Activated CD4-positive, alpha-beta T cell treated with anti-CD3 and anti-CD28 coated beads, Interleukin-2, Interleukin-6, amounts not matched to agents 100 ng/mL and 50 ng/mL, durations not matched to agents 16 hours and 8 hours (primary cell): ENCODE measurements at regions not wholly inside any gene's neighbourhood (a gene's known extent, or its start where the extent isn't known, plus 50 kb on each side); places are given as distances from the start of the nearest gene placed in this dataset.
"Not testable (repeated sequence)": the region's sequence is repeated elsewhere in the genome, so short reads cannot be mapped to it uniquely, and the experiment has no call there.

Experiments used
- DNase-seq: peaks from one replicate; pipeline ENCODE4 v3.0.0-alpha.2; 2020

DNA sequence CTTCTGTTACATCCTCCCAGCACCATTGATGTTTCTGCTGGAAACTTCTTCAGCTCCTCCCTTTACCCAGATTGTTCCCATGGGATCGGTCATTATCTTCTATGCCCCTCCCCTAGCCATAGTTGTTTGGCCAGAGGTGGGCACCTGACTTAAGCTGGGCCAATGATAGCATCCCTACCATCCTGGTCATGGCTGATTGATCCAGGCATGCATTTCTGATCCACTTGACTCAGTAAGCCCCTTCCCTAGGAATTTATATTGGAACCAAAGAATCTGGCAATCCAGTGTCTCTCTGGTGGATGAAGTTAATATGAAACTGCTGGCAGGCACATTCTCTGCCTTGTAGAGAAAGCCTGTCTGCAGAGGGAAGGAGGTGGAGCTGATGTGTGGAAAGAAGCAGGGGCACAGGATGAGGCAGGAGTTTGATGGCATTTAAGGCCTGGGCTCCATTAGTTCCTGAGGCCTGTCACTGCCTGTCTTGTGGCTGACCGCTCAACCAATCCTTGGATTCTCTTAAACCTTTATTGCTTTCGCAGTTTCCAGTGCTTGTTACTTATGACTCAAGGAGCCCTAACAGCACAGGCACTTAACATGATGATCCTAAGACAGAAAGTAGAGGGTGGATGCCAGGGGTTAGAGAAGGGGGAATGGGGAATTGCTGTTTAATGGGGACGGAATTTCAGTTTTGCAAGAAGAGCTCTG, 152.4 kb downstream of the ABCC12 start:
- DNase-seq = no peak

DNA sequence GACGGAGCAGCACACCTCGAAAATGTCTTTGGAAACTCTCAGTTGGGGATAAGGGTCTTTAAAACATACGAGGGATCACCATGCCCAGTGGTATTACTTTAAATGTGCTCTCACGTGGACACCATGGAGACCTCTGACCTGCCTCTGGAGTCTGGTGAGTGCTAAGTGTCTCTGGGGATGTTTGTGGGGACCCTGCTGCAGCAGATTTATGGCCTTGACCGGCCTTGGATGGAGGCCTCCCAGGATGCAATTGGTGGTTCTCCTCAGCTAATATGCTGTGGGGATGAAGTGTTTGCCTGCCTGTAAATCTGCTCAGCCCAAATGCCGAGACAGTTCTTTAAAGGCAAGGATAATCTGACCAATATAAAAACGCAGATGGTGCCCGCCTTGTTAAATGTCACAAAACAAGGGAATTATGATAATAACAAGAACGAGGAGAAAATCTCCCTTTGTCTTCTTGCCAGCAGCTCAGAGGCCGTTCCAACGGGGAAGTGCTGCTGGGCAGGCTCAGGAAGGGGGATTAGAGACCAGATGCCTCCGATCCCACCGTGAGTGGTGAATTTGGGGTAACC, 154.4 kb downstream of the ABCC12 start:
- no peak for DNase-seq

DNA sequence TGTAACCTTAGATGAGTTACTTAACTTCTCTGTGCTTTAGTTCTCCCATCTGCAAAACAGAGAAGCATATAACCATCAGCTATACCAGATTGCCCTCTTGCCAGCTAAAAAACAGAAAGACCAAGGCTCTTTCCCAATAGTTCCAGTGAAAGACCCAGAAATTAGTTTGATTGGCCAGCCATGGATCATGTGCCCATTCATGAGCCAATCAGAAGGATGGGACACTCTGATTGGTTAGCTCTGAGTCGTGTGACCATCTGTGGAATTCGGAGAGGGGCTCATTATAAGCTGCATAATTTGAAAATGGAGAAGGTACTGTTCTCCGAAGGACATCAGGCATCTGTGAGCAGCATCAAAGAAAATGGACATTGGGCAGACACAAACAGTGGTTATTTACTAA, 155.2 kb downstream of the ABCC12 start:
- no peak for DNase-seq

DNA sequence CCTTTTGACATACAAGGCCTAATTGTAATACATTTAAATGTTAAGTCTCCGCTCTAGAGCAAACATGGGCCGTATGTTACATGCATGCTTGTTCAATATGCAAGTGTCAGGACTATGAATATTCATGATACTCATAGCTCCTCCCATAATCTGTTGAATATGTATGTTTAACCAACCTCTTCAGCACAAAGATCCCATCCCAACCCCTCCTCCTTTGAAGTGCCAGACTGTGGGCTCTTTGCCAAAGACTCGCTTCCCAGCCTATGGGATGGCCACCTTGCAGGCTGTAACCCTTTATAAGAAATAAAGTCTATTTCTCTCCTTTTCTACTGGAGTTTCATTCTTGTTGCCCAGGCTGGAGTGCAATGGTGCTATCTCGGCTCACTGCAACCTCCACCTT, 156.2 kb downstream of the ABCC12 start:
- no peak for DNase-seq

DNA sequence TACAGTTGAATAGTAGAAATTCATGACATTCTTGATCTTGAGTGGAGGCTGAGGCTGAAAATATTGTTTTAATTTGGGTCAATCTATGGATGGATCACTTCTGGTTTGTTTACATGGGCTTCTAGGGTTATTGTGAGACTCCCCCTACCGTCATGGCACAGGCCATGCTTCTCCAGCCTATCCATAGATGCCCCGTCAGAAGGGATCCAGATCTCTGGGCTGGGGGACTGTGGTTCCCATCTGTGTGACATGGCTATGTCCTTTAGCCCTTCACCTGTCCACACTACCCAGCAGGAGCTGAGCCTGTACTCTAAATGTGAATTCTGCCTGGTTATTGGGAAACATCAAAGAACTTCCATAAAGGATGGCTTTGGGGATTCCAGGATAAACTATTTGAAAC, 160.4 kb downstream of the ABCC12 start:
- DNase-seq = no peak

DNA sequence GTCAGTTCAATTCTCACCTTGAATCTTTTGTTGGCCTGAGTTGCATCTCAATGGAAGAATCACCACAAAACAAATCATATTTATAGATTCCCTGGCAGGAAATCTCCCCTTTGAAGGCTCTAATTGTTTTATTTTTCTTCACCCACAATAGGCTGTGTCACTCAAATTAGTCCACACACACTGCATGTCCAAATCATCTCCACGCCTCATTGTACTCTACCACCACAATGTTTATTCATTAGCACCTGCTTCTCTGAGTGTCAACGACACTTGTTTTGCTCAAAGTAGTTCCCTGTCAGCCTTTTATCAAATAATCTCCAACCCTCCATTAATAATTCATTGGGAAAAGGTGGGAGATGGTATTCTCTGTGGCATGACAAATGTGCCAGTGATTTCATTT, 164.3 kb downstream of the ABCC12 start:
- no peak for DNase-seq

DNA sequence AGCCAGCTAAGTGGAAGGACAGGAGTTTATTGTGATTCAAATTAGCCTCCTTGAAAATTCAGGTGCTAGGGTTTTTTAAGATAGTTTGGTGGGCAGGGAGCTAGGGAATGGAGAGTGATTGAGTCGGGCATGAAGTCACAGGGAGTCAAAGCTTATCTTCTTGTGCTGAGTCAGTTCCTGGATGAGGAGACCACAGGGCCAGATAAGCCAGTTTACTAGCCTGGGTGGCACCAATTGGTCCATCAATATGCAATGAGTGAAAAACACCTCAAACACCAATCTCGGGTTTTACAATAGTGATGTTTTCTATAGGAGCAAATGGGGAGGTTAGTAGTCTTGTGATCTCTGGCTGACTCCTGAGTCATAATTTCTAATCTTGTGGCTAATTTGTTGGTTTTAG, 165.1 kb downstream of the ABCC12 start:
- DNase-seq = no peak

DNA sequence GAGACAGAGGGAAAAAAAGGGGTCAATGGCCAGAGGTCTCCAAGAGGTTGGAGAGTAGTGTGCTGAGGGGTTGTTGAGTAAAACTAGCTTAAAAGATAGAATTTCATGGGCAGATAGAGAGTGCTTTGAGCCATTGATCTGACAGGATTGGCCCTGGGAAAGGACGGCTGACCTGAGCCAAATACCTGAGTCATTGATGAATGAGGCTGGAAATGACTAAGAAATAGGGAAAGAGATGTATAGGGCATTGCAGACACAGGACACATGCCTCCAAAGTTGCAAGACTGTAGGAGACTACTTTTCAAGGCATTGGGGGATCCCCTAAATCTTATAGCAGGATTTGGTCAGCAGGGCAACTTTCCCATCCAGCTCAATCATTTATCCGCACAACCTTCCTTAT, 168.7 kb downstream of the ABCC12 start:
- DNase-seq = no peak

DNA sequence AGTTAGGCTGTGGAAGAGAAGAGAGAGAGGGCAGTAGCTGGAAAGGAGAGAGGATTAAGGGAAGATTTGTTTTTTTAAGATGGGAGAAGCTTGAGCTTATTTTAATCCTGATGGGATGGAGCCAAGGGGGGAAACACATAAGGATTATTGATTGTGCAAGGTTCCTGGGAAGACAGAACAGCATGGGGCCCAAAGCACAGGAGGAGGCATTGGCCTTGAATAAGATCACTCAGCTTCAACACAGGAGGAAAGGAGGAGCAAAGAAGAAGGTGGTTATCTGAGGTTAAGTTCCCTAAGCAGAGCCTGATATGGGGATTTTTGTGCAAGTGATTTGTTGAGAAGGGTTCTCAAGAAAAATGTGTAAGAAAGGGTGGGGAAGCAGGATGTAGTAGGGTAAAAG, 169.8 kb downstream of the ABCC12 start:
- DNase-seq = no peak

DNA sequence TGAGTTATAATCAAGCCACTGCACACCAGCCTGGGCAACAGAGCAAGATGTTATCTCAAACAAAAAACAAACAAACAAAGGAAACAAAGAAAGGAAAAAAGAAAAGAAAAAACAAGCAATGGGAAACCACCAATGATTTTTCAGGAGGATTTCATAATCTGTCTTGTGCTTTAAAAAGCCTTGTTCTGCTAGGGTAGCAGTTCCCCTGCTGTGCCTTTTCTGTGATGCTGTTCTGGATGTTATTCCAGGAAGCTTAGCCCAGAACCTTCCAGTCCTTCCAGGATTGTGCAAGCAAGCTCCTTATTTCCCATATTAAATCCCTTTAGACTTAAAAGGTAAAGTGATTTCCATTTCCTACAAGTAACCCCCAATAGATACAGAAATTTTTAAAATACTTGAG, 171.1 kb downstream of the ABCC12 start:
- no peak for DNase-seq

DNA sequence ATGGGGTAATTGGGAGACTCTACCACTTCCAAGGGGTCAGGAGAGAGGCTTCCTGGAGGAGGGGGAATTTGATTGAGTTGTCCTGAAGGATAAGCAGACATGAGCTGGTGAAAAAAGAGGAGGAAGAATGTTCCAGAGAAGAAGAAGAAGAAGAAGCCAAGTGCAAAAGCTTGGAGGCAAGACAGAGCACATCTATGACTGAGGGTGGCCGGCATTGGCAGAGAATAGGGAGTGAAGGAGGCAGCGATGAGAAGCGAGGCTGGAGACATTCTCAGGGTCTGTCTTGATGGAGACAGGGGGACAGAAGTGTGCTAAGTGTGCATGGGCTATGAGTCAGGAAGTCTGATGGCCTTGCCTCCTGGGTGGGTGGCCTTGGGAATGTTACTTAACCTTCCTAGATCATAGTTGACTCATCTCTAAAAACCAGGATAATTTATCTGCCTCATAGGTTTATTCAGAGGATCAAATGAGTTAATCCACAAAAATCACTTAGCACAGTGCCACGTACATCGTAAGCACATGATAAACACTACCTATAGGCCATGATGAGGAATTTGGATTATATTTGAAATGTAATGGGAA, 171.7 kb downstream of the ABCC12 start:
- DNase-seq = no peak

DNA sequence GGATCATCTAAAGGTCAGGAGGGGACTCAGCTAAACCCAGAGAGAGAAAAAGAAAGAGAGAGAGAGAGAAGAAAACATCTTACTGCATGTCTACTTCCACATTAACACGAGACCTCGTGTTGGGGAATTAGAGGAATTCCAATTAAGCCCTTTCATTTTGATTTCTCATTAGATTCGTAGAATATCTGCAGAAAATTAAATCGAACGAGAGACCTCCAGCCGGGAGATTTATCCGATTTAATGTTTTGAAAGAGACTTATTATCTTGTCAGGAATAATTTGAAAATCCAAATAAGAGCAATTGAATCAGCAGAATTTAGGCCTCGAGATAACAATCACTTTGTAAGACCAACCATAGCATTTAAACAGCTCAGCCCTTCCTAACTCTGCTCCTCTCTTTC, 175.6 kb downstream of the ABCC12 start:
- no peak for DNase-seq

DNA sequence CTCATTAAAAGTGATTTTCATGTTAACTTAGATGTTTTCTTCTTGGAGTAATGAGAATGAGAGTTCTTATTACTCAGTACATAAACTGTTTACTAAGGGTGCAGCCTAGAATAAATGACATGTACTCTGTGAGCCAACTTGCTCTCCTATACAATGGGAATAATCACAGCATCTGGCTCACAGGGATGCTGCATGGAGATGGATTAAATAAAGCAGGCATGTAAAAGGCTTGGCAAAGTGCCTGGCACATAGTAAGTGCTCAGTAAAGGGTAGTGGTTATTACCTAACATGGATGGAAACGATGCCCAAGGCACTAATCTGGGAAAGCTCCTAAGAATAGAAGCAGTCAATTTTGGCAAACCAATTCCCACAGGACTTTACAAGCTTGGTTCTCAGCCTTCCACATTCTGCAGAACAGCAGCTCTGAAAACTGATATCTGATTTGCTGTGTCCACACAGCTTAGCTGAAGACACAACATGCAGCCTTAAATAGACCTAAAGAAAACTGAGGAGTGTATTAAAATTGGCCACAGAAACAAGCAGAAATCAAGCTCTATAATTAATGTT, 176.1 kb downstream of the ABCC12 start:
- no peak for DNase-seq

DNA sequence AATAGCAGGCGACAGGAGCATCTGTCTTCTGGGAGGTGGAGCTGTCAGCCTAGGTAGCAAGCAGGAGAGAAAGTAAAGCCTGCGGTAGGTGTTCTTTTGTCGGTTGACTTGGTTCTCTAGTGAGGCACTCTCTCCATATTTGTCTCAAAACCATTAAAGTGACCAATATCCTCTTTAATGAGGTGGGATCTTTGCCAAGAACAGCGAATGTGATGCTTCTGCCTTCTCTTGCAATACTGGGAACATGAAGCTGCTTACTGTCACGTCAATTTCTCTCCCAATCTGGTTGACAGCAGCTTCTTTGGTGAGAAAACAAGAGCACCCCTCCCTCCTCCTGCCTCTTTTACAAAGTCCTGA, 176.7 kb downstream of the ABCC12 start:
- DNase-seq = no peak

DNA sequence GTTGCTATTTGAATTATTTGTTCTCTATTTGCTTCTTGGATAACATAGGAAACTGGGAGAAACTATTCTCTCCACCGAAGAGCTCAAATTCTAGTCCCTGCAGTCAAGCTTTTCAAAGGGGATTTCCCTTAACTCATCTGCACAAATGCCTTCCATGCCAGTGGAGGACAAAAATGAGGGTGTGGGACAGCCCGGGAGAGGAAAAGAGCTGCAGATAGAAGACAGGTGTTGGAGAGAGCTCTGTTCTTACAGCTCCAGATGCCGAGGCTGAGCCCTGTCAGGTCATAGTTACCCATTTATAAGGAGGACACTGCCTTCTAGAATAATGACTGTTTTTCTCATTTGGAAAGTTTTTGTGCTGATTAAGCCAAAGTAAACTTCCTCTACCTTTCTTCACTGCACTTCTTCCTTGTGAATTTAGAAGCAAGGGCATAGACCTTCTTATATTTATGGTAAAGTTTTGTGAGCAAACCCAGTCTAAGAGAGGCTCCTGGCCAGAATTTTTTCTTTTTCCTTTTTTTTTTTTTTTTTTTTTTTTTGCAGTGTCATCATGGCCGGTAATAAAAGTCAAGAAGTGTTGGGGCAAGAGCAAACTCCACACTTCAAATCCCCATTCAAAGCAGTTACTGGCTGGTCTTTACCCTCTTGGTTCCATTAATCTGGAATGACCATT, 177.2 kb downstream of the ABCC12 start:
- no peak for DNase-seq

DNA sequence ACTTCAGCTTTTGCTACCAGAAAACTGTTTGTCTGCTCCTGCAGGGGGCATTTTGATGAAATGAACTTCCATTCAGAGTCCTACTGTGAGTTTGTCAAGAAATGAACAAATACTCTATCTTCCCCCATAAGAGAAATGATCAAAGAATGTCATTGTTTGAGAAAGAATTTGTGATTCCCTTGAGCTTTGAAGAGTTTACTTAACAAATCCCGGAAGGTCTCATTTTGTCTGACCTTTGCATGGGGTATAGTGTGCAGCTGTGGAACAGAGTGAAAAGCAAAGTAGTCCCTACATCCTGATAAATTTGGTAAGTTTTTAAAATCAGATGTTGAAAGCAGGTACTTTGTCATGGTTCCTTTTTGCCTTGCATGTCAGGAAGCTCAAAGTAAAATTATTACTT, 178.0 kb downstream of the ABCC12 start:
- no peak for DNase-seq

DNA sequence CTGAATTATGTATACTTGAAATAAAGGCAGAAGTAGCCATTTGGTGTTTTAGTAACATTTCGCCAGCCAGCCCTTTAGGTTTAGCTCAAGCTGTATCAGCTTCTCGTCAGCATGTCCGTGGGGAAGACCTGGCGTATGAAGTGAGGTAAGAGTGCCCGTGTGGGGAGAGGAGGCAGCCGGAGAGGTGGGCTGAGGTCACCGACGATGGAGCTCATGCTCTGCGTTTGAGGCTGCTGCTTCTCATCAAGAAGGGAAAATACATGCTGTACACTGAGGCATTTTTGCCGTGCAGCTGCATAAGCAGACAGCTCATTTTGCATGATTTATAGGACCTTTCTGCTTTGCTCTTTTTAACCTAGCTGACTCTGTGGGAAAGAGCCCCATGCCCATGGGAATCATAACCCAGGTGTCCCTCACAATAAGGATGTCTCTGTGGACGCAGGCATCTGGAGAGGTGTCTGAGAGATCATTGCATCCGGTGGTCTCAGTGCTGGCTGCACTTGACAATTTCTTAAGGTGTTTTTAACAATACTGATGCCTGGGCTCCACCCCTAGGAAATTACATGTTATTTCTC, 179.1 kb downstream of the ABCC12 start:
- no peak for DNase-seq

DNA sequence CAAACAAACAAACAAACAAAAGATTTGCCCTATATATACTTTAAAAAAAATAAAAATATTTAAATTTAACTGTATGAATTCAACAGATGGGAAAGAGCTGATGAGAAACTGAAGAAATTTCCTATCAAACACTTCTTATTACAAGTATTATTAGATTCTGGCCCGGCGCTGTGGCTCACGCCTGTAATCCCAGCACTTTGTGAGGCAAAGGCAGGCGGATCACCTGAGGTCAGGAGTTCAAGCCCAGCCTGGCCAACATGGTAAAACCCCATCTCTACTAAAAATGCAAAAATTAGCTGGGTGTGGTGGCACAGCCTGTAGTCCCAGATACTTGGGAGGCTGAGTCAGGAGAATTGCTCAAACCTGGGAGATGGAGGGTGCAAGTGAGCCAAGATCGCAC, 180.8 kb downstream of the ABCC12 start:
- not testable (repeated sequence) for DNase-seq

DNA sequence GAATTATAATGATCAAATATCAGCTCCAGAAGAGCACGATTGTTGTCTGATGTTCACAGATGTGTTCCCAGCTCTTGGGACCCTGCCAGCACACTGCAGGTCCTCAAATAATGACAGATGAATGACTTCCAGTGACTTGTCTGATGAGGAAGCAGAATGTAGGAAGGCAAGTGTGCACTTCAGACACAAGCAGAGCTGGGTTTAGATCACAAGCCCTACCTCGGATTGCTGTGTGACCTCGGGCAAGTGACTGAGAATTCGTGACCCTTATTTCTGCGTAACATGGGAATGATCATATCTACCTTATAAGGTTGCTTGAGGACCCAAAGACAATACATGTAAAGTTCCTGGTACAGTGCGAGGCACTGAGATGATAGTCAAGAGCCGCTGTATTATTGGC, 182.2 kb downstream of the ABCC12 start:
- no peak for DNase-seq

DNA sequence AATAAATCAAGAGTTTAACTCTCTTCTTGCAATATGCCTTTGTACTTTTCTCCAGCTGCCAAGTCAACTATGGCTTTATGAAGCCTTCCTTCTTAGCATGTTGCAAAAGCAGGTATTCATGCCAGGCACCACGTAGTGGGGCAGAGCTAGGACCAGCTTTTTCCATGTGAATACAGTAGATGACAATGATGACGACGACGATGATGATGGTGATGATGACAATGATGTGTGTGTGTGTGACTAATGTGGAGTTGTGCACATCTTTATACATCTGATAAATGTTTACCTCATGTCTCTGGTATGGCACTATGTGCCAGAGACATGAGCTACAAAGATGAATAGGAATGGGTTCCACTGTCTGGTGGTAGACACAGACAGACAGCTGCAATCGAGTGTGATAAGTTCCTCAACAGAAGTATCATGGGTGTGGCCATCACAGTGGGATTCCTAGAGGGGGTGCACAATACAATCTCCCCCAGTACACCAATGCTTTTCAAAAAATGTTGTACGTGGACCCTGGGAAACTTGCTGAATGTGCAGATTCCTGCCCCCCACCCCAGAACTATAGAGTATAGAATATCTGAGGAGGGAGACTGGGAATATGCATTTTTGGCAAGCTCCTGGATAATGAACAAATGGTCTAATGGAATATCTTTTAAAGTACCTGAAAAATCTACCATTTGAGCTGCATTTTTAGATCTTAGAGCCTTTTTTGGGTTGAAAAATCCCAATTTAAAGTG, 183.4 kb downstream of the ABCC12 start:
- DNase-seq = no peak

DNA sequence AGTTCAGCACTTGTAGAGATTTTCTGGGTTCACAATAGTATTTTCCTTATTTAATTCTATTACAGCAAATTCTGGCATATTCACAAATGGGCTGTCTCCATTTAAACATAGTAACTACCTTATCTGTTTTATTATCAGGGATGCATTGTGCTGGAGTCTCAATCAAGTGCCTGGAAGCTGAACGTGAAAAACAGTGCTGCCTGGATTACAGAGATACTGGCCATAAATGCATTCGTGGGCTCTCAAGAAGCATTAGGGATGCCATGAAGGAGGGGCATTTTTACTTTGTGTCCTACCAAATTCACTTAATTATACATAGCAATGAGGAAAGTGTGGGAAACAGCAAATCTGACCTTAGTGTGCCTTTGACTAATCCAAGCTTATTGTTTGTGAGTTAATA, 184.6 kb downstream of the ABCC12 start:
- no peak for DNase-seq

DNA sequence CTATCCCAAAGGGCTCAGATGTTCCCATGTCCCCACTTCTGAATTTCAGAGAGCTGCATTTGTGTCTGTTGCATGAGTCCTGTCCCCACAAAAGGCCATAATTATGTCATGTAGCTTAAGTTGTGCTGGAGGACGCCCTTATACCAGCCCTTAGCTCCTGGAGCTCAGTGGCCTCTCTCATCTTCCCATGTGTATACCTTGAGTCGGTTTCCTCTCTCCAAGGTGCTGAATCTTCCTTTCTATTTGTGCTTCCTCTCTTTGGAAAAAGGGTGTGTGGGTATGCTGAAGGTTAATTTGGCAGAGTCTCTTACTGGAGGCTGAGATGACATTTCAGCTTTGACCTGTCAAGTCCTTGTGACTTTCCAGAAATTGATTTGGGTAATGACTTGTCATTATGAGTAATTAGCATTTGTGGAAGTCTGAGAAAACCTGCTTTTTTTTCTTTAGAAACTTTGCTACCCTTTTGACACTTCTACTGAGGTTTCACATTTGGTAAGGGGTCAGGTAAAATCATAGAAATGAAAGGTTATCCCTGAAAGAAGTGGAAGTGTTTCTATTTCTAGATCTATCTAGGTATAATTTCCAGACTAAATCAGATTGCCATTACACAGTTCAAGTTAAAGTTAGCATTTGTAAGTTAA, 185.4 kb downstream of the ABCC12 start:
- peak; percentile 5 for DNase-seq
